Parathyroid adenoma (tissue), 2 donors: ENCODE measurements at regions not wholly inside any gene's neighbourhood (a gene's known extent, or its start where the extent isn't known, plus 50 kb on each side); places are given as distances from the start of the nearest gene placed in this dataset.

Experiments used
- H2AFZ ChIP-seq: fragments of 300-600 bp; sonication (generic); one replicate; pipeline ENCODE4 v1.7.0; 2017; ENCODE audit warnings: antibody characterized with exemption, mild to moderate bottlenecking
- H3K27ac ChIP-seq: fragments of 300-600 bp; sonication (generic); one replicate; pipeline ENCODE4 v1.7.0; 2017
- H3K27me3 ChIP-seq: fragments of 300-600 bp; sonication (generic); one replicate; pipeline ENCODE4 v1.7.0; 2017; ENCODE audit warnings: low read length; ENCODE audit not compliant: control insufficient read depth, insufficient read depth
- H3K36me3 ChIP-seq: fragments of 300-600 bp; sonication (generic); one replicate; pipeline ENCODE4 v1.7.0; 2017; ENCODE audit warnings: low read length; ENCODE audit not compliant: control insufficient read depth, insufficient read depth
- H3K4me1 ChIP-seq: fragments of 300-600 bp; sonication (generic); one replicate; pipeline ENCODE4 v1.7.0; 2017; ENCODE audit warnings: control low read depth
- H3K4me2 ChIP-seq: fragments of 300-600 bp; sonication (generic); one replicate; pipeline ENCODE4 v1.7.0; 2017; ENCODE audit warnings: low read length
- H3K4me3 ChIP-seq: fragments of 300-600 bp; sonication (generic); one replicate; pipeline ENCODE4 v1.7.0; 2017; ENCODE audit warnings: low read depth, low read length
- H3K79me2 ChIP-seq: fragments of 300-600 bp; sonication (generic); one replicate; pipeline ENCODE4 v1.7.0; 2017; ENCODE audit warnings: control low read depth
- H3K9ac ChIP-seq: fragments of 300-600 bp; sonication (generic); one replicate; pipeline ENCODE4 v1.7.0; 2017; ENCODE audit warnings: mild to moderate bottlenecking
- H3K9me3 ChIP-seq: fragments of 300-600 bp; sonication (generic); one replicate; pipeline ENCODE4 v1.7.0; 2017; ENCODE audit warnings: low read length; ENCODE audit not compliant: control insufficient read depth
- CTCF ChIP-seq: fragments of 300-600 bp; sonication (generic); IDR thresholded peaks from one replicate; pipeline ENCODE4 v1.7.0; 2017; ENCODE audit warnings: antibody characterized with exemption, mild to moderate bottlenecking
- donor health status: primary hyperparathyroidism.

GRCh38 chr1:10957133-10957532 lies 55.3 kb upstream of the TARDBP start:
- Histone ChIP-seq H2AFZ (no peak overlapping the region), H3K9ac (no peak overlapping the region), H3K79me2 (no peaks in the 10 kb centered on the region), H3K4me2 (no peak overlapping the region), H3K9me3 (no peaks in the 10 kb centered on the region), H3K27ac (no peak overlapping the region), H3K27me3 (no peaks in the 10 kb centered on the region), H3K4me1 (peaks cover under 1% of the 10 kb centered on the region), H3K36me3 (no peaks in the 10 kb centered on the region), H3K4me3 (no peak overlapping the region)
- no peak for TF ChIP-seq CTCF

- H2AFZ ChIP-seq = no peak overlapping the region
- H3K4me2 ChIP-seq = no peak overlapping the region
- no peaks in the 10 kb centered on the region for H3K36me3 ChIP-seq
- no peaks in the 10 kb centered on the region for H3K27me3 ChIP-seq
- TF ChIP-seq CTCF = no peak
- no peaks in the 10 kb centered on the region for H3K79me2 ChIP-seq
- no peak overlapping the region for H3K4me3 ChIP-seq
- H3K9ac ChIP-seq = no peak overlapping the region
- H3K9me3 ChIP-seq = no peaks in the 10 kb centered on the region
- no peaks in the 10 kb centered on the region for H3K4me1 ChIP-seq
- H3K27ac ChIP-seq = no peak overlapping the region
Measured at GRCh38 chr1:10958614-10959013, 53.8 kb upstream of the TARDBP start.

- no peaks in the 10 kb centered on the region for H3K4me1 ChIP-seq
- H3K9ac ChIP-seq = no peak overlapping the region
- H3K27me3 ChIP-seq = no peaks in the 10 kb centered on the region
- peak; percentile 57 for TF ChIP-seq CTCF
- H3K4me3 ChIP-seq = no peak overlapping the region
- H3K9me3 ChIP-seq = no peaks in the 10 kb centered on the region
- no peak overlapping the region for H3K4me2 ChIP-seq
- no peak overlapping the region for H3K27ac ChIP-seq
- no peak overlapping the region for H2AFZ ChIP-seq
- no peaks in the 10 kb centered on the region for H3K36me3 ChIP-seq
- no peaks in the 10 kb centered on the region for H3K79me2 ChIP-seq
Measured at GRCh38 chr1:10960411-10961299, 51.8 kb upstream of the TARDBP start.

GRCh38 chr1:10961300-10961833 lies 51.1 kb upstream of the TARDBP start:
- H3K4me1 ChIP-seq = no peaks in the 10 kb centered on the region
- no peaks in the 10 kb centered on the region for H3K27me3 ChIP-seq
- no peak overlapping the region for H3K9ac ChIP-seq
- H3K27ac ChIP-seq = no peak overlapping the region
- no peaks in the 10 kb centered on the region for H3K36me3 ChIP-seq
- no peak overlapping the region for H3K4me2 ChIP-seq
- no peak overlapping the region for H3K4me3 ChIP-seq
- no peak overlapping the region for H2AFZ ChIP-seq
- no peaks in the 10 kb centered on the region for H3K9me3 ChIP-seq
- H3K79me2 ChIP-seq = no peaks in the 10 kb centered on the region
- no peak for TF ChIP-seq CTCF
